PC-3 (cell line): ENCODE measurements at regions not wholly inside any gene's neighbourhood (a gene's known extent, or its start where the extent isn't known, plus 50 kb on each side); places are given as distances from the start of the nearest gene placed in this dataset.

Experiments used
- EZH2 ChIP-seq: fragments of 300-600 bp; sonication (generic); IDR thresholded peaks from one replicate; pipeline ENCODE4 v1.6.1; 2017; ENCODE audit warnings: antibody characterized with exemption, mild to moderate bottlenecking, low read length; ENCODE audit not compliant: unreplicated experiment
- TF ChIP-seq, protein P1 (sequence below): fragments of 300-600 bp; sonication (generic); conservative IDR thresholded peaks from 2 replicates; pipeline ENCODE4 v1.5.1; 2017; ENCODE audit warnings: antibody characterized with exemption, low read depth, mild to moderate bottlenecking, low read length

GRCh38 chr12:105457026-105457425, 126.5 kb downstream of the C12orf75 start:
- TF ChIP-seq, protein P1, sequence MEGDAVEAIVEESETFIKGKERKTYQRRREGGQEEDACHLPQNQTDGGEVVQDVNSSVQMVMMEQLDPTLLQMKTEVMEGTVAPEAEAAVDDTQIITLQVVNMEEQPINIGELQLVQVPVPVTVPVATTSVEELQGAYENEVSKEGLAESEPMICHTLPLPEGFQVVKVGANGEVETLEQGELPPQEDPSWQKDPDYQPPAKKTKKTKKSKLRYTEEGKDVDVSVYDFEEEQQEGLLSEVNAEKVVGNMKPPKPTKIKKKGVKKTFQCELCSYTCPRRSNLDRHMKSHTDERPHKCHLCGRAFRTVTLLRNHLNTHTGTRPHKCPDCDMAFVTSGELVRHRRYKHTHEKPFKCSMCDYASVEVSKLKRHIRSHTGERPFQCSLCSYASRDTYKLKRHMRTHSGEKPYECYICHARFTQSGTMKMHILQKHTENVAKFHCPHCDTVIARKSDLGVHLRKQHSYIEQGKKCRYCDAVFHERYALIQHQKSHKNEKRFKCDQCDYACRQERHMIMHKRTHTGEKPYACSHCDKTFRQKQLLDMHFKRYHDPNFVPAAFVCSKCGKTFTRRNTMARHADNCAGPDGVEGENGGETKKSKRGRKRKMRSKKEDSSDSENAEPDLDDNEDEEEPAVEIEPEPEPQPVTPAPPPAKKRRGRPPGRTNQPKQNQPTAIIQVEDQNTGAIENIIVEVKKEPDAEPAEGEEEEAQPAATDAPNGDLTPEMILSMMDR: no peak
- TF ChIP-seq EZH2: no peak
